ENCODE measurements at regions not wholly inside any gene's neighbourhood (a gene's known extent, or its start where the extent isn't known, plus 50 kb on each side); places are given as distances from the start of the nearest gene placed in this dataset.

GRCh38 chr18:66995270-66995669 is 391.4 kb upstream of the CDH19 start (continued):
- TF ChIP-seq HNF4A (conservative IDR thresholded peaks at IDR 0.05) (no peak), ATF3 (IDR thresholded peaks at IDR 0.05) (no peak), RAD21 (IDR thresholded peaks at IDR 0.05) (no peak), REST (IDR thresholded peaks at IDR 0.05) (no peak), HNF4G (IDR thresholded peaks at IDR 0.05) (no peak)

- TF ChIP-seq JUND (IDR thresholded peaks at IDR 0.05) (no peak), TAF1 (conservative IDR thresholded peaks at IDR 0.05) (no peak), ZBTB33 (IDR thresholded peaks at IDR 0.05) (no peak), NR2F2 (IDR thresholded peaks at IDR 0.05) (no peak), FOXA1 (IDR thresholded peaks at IDR 0.05) (no peak), HNF4A (conservative IDR thresholded peaks at IDR 0.05) (no peak), FOXA2 (IDR thresholded peaks at IDR 0.05) (no peak), GABPA (IDR thresholded peaks at IDR 0.05 in 1 of 2, conservative IDR thresholded peaks at IDR 0.05 in 1 of 2) (no peak), SP1 (IDR thresholded peaks at IDR 0.05) (no peak)
- H3K27ac ChIP-seq (ENCODE audit: low read depth in 1 of 2, low read length in 2 of 2), result no peak overlapping the region
- no peaks in the 10 kb centered on the region for H3K36me3 ChIP-seq (ENCODE audit: control insufficient read depth in 4 of 4, insufficient read depth in 3 of 4, low read depth in 1 of 4, low read length in 3 of 4)
- no peaks in the 10 kb centered on the region for H3K4me1 ChIP-seq (ENCODE audit: control insufficient read depth in 4 of 4, insufficient read depth in 4 of 4, low read length in 3 of 4)
- no peaks in the 10 kb centered on the region for H3K9me3 ChIP-seq (ENCODE audit: control insufficient read depth in 4 of 4, low read length in 3 of 4)
- no peak overlapping the region for H3K9ac ChIP-seq (ENCODE audit: low read depth in 1 of 2, low read length in 2 of 2)
- 76% methylated on average over 2 of the region's 2 CpGs for WGBS
- H3K27me3 ChIP-seq (ENCODE audit: control insufficient read depth in 4 of 4, insufficient read depth in 4 of 4, low read length in 3 of 4), result no peaks in the 10 kb centered on the region
- DNase-seq (ENCODE audit: low spot score), result no peak
- H3K4me3 ChIP-seq (ENCODE audit: low read depth in 1 of 3, low read length in 3 of 3), result no peak overlapping the region
Observed at GRCh38 chr18:66994790-66995189, 390.9 kb upstream of the CDH19 start.

- no peak for TF ChIP-seq TAF1 (conservative IDR thresholded peaks at IDR 0.05)
- TF ChIP-seq JUND (IDR thresholded peaks at IDR 0.05), result peak in 1 of 2 donors; percentile 51
- TF ChIP-seq EGR1 (IDR thresholded peaks at IDR 0.05; ENCODE audit: low read depth in 2 of 2), result no peak
- TF ChIP-seq YY1 (IDR thresholded peaks at IDR 0.05), result no peak
- no peak for TF ChIP-seq RXRA (IDR thresholded peaks at IDR 0.05)
- Histone ChIP-seq H3K4me3 (ENCODE audit: low read depth in 1 of 3, low read length in 3 of 3) (no peak overlapping the region), H3K27ac (ENCODE audit: low read depth in 1 of 2, low read length in 2 of 2) (no peak overlapping the region), H3K4me1 (ENCODE audit: control insufficient read depth in 4 of 4, insufficient read depth in 4 of 4, low read length in 3 of 4) (no peaks in the 10 kb centered on the region), H3K9me3 (ENCODE audit: control insufficient read depth in 4 of 4, low read length in 3 of 4) (no peaks in the 10 kb centered on the region), H3K9ac (ENCODE audit: low read depth in 1 of 2, low read length in 2 of 2) (no peak overlapping the region), H3K36me3 (ENCODE audit: control insufficient read depth in 4 of 4, insufficient read depth in 3 of 4, low read depth in 1 of 4, low read length in 3 of 4) (no peaks in the 10 kb centered on the region), H3K27me3 (ENCODE audit: control insufficient read depth in 4 of 4, insufficient read depth in 4 of 4, low read length in 3 of 4) (no peaks in the 10 kb centered on the region)
- no peak for DNase-seq (ENCODE audit: low spot score)
Observed at GRCh38 chr18:66993492-66993891, 389.6 kb upstream of the CDH19 start.

Data from liver (tissue), 7 donors.